Fibroblast of skin of right quadriceps (primary cell): ENCODE measurements at regions not wholly inside any gene's neighbourhood (a gene's known extent, or its start where the extent isn't known, plus 50 kb on each side); places are given as distances from the start of the nearest gene placed in this dataset.
"Not testable (repeated sequence)": the region's sequence is repeated elsewhere in the genome, so short reads cannot be mapped to it uniquely, and the experiment has no call there.

Experiments used
- DNase-seq: peaks from one replicate; pipeline ENCODE4 v3.0.0-alpha.2; 2013

DNA sequence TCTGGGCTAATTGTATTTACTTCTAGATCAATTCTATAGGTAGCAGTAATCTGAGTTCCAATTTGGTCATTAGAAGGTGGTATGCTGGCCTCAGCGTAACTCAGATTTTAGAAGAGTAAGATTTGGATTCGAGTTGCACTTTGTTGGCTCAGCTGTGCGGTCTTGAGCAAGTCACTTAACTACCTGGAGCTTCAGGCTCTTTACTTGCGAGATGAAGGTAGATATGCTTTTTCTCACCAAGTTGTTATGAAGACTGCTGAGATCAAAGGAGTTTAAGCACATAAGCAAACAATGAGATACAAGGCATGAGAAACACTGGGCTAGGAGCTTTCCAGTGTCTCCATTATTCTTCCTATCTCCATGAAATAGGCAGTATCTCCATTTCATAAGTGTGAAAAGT, 133.8 kb upstream of the RANBP3L start:
- DNase-seq, result no peak

DNA sequence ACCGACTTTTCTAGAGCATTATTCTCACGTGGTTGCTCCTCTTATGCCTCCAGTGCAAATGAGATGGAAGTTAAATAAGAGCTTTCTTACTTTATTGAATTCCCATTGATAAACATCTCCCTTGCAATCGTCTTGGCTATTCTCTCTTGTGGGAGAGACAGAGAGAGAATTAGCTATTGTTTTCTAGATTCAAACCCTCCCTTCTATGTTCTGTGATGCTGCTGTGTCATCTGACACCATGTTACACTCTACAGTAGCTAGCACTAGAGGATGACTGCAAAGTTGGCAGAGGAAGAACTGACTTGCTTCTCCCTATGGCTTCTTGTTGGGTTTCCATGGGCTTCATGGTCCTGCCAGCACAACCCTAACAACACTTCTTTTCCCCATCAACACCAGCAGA, 134.6 kb upstream of the RANBP3L start:
- no peak for DNase-seq

DNA sequence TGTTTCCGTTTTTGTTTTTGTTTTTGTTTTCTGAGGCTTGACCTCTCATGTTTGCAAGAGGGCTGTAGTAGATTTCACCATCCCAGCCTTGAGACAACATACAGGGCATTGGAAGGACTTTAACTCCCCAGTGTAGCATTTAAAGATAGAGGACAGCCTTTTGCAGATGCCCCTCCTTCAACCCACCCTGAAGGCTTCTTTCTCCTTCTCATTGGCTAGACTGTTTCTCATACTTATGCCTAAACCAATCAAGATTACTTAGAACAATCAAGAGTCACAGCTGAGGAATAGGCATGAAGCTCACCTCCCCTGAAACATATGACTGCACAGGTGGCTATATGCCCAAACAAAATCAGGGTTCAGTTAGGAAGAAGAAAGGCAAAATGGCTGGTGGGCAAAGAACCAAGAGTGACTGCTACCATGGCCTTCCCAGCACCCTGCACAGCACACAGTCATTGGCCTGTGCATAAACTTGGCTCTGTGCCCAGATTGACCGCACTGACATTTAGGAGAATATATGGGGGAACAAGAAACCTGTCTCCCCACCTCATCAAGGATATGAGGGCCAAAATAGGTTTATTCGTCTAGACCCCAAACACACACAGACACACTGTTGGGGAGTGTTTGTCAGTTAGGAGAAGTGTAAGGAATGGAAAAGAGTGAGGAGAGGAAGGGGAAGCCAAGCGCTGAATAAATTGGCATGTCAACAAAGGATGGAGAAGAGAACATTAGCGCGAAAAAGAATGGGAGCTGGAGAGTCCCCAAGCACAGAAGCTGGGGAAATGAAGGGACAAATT, 137.3 kb upstream of the RANBP3L start:
- DNase-seq, result no peak

GRCh38 chr5:36440300-36440699, 138.6 kb upstream of the RANBP3L start:
- no peak for DNase-seq

DNA sequence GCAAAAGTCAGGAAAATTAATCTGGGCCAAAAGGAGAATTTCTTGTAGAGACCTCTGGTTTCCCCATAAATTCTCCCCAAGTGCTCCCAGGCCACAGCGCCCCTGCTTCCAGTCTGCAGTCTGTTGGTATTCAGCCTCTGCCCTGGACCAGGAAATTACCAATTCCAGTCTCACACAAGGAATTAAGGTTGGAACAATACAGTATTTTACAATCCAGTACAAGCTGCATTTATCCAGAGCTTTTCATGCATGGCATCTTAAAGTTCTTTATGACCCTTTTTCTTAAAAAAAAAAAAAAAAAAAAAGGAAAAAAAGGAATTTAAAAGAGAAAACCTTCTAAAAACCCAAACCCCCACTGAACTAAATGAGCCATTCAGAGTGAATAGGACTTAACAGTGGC, 139.6 kb upstream of the RANBP3L start:
- DNase-seq, result no peak

GRCh38 chr5:36442352-36442751, 140.7 kb upstream of the RANBP3L start:
- DNase-seq, result no peak

GRCh38 chr5:36442796-36443195, 141.1 kb upstream of the RANBP3L start:
- peak; percentile 69 for DNase-seq

DNA sequence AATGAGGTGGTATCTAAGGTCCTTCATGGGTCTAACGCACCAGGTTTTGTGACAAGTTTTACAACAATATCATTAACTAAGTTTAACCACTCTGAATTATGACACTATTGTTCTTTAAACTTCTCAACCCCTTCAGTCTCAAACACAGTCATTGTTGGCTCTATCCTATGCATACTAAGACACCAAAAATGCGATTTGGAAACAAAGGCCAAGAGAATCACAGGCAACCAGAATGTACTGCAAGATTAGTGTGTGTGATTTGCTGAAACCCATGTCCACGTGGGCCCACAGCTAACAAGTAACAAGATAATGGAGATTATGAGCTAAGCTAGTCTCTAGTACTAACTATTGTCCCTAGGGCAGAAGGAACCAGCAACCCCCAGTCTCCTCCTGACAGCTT, 142.2 kb upstream of the RANBP3L start:
- no peak for DNase-seq

DNA sequence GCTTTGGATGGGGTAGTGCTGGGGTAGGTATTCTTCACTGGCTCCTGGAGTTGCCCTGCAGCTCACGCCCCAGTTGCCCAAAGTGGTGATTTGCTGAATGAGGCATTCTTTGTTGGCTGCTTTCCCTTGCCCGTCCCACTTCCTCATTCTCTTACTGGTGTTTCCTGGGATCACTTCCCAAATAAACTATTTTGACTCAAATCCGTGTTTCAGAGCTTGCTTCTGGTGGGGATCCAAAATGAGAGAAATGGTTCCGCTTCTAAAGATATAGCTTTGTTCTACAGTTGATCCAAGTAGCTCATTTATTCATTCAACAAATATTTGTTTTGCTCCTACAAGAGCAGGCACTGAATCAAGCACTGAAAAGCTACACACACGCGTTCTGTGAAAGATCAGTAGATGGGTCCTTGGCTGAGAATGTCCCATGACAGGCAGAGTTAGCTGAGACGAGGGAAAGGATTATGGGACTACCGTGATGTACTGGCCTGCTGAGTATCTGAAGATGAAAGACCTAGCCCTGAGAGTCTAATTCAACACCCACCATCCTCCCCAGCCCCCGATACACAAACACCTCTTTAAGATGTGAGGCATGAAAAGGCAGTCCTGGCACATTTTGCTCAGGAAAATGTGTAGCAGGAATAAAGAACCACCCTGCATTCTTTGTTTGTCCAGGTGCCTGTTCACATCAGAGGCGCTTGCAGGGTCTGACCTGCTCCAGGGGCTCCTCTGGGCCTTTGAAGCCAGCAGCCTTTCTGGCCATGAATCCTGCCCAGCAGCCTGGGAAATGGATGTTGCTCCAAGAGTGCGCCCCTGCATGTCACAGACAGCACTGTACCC, 143.1 kb upstream of the RANBP3L start:
- DNase-seq, result peak; percentile 31

- DNase-seq, result no peak
Measured at GRCh38 chr5:36447776-36448175, 146.1 kb upstream of the RANBP3L start.

- DNase-seq, result peak; percentile 33
Measured at GRCh38 chr5:36450229-36451014, 148.7 kb upstream of the RANBP3L start.

DNA sequence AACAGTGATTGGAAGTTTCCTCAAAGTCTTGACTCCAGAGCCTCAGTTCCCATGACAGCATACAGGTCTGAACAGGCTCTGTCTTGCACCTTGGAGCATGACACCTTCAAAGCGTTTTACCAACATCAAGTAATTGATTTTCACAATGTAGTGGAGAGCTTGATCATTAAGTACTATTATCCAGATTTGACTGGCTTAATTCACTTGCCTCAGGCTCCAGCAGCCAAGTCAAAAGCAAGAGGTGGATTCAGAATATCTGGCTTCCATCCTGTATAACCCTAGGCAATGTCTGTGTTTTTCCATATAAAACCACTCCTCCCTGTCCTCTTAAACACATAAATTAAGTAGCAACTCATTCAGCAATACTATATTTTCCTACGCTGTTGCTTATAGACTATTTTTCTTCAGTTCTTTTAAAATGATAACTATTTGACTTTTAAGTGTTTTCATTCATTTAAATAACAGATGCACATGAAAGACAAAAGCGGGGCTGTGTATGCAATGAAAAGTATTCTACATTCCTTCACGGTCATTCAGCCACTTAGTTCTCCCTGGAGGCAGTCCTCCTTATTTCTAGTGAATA, 150.8 kb upstream of the RANBP3L start:
- no peak for DNase-seq

GRCh38 chr5:36457511-36458270, 148.7 kb upstream of the SLC1A3 start:
- DNase-seq, result peak; percentile 78

- DNase-seq, result no peak
Measured at GRCh38 chr5:36458746-36459145, 147.7 kb upstream of the SLC1A3 start.

- DNase-seq, result no peak
Measured at GRCh38 chr5:36459176-36460135, 146.9 kb upstream of the SLC1A3 start.

DNA sequence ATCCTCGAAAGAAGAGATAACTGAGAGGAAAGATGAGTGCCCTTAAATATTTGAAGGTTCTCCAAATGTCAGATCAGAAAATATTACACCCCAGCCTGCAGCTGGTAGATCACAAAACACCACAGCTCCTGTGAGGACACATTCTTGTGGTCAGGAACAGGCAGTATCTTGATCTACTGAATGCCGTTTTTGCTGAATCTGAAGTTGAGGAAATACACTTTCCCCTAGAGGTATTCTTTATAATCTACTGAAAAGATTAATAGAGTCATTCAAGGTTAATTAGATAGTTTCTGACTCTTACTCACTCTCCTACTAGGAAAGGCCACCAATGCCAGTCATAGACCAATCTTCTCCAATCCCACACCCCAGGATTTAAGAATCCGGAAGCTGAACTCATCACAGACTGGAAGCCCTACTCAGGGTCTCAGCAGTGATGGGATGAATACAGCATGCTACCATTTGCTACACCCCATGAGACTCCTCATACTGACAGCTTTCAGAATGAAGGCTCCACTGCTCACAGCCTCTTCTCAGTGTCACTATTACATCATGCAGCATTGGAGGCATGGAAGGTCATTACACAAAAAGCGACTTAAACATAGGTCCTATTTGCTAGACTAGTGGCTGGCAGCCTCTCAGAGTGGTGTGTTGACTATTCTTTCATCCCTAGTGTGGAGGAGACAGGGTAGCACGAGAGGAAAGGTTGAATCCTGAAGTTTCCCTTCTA, 143.9 kb upstream of the SLC1A3 start:
- peak; percentile 59 for DNase-seq

DNA sequence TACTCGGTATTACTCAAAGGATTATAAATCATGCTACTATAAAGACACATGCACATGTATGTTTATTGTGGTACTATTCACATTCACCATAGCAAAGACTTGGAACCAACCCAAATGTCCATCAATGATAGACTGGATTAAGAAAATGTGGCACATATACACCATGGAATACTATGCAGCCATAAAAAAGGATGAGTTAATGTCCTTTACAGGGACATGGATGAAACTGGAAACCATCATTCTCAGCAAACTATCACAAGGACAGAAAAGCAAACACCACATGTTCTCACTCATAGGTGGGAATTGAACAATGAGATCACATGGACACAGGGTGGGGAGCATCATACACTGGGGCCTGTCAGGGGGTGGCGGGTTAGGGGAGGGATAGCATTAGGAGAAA, 130.5 kb upstream of the SLC1A3 start:
- not testable (repeated sequence) for DNase-seq

DNA sequence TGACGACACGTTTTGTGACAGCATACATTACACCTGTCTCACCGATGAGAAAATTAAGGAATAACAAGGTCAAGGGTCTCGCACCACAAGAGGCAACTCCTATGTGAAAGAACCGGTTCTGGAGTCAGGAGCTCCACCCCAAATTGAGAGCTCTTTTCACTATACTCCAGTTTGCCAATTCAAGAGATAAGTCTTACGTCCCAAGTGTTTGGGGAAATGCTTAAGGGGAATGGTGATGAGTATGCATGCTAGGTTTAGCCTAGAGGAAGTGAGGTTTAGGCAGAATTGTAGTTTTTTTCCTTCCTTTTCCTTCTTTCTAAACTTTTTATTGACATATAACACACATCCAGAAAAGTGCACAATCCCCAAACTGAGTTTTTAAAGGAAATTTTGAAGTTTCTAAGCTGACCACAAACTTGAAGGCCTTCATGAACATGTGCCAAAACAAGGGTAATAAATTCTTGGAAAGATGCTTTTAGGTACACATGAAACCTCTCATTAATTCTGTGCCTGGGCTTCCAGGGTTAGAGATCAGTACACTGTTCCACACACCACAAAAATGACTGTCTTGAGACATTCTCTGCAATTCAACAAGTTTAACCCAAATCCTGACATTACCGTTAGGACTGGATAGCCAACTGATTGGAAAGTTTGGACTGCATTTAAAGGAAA, 127.6 kb upstream of the SLC1A3 start:
- DNase-seq, result peak; percentile 21

DNA sequence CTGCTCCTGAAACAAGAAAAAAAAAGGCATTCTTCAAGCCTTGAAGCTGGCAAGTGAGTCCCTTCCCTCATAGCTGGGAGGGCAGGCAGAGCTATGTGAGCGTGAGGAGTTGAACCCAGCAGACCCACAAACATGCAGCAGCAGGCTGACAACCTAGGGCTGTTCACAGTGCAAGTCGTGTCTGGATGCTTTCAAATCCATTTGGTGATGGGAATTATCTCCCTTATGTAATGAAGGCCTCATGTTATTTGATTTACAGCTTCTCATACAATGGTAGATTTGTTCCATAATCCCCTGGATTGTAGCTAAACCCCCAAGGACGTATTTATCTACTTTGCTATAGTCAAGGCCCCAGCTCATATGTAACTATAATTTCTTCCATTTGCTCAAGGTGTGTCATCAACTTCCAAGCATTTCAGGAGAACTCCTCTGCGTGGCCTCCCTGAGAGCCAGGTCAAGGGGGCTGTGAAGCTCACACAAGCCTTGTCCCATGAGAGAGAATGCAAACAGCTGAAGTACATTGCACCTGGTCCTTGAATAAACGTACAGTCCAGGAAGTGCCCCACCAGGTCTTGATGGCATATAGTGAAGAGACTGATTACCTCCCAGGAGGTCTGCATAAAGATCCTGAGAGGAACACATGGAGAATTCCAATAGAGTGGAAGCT, 124.8 kb upstream of the SLC1A3 start:
- DNase-seq, result no peak
